Retinal pigment epithelial cell (primary cell): ENCODE measurements at regions not wholly inside any gene's neighbourhood (a gene's known extent, or its start where the extent isn't known, plus 50 kb on each side); places are given as distances from the start of the nearest gene placed in this dataset.

Source experiments
- DNase-seq: peaks from one replicate; pipeline ENCODE4 v3.0.0-alpha.2; 2010; ENCODE audit warnings: low read depth
- H3K4me3 ChIP-seq: 2 replicates; pipeline ENCODE4 v1.5.1; 2011; ENCODE audit warnings: mild to moderate bottlenecking, low read length, control low read depth, moderate library complexity
- TF ChIP-seq, protein P1 (sequence below): conservative IDR thresholded peaks from 2 replicates; pipeline ENCODE4 v1.5.1; 2011; ENCODE audit warnings: low read depth, low read length, control low read depth, inconsistent platforms

DNA sequence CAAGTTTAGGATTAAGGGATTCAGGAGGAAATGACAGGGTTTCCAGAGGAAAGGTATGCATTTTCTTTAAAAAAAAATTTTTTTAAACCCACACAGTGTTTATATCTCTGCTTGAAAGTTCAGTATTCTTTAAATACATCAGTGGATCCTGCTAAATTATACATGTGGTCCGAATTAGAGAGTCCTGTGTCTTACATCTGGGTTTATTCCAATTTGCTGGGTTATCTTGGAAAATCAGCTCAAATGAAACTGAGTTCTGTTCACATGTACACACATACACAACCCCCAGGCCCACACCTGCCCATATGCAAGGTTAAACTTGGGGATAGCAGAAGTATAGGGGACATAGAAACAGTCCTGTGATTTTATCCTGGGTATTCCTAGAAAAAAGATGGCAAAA is 493.7 kb downstream of the ZNF608 start:
- no peak for DNase-seq
- H3K4me3 ChIP-seq, result no peak overlapping the region
- TF ChIP-seq, protein P1, sequence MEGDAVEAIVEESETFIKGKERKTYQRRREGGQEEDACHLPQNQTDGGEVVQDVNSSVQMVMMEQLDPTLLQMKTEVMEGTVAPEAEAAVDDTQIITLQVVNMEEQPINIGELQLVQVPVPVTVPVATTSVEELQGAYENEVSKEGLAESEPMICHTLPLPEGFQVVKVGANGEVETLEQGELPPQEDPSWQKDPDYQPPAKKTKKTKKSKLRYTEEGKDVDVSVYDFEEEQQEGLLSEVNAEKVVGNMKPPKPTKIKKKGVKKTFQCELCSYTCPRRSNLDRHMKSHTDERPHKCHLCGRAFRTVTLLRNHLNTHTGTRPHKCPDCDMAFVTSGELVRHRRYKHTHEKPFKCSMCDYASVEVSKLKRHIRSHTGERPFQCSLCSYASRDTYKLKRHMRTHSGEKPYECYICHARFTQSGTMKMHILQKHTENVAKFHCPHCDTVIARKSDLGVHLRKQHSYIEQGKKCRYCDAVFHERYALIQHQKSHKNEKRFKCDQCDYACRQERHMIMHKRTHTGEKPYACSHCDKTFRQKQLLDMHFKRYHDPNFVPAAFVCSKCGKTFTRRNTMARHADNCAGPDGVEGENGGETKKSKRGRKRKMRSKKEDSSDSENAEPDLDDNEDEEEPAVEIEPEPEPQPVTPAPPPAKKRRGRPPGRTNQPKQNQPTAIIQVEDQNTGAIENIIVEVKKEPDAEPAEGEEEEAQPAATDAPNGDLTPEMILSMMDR, result no peak

DNA sequence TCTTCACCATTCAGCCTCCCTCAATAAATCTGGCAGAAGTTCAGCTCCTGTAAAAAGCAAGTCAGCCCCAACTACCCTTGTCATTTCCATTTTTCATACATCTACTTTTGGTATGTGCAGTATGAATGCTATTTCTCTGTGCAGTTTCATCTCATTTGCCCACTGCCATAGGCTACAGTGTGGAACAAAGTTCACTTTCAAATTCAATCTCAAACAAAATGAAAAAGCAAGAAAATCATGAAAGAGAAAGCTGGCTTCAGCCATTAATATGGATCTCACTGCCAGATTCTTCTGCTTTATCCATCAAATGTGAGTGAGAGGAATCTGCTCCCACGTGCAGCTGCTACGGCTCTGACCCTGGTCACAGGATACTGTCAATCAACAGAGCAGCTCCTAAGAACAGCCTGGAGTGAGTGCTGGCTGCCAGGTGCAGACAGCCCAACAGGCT is 494.2 kb downstream of the ZNF608 start:
- H3K4me3 ChIP-seq, result no peak overlapping the region
- no peak for DNase-seq
- TF ChIP-seq, protein P1, result no peak

DNA sequence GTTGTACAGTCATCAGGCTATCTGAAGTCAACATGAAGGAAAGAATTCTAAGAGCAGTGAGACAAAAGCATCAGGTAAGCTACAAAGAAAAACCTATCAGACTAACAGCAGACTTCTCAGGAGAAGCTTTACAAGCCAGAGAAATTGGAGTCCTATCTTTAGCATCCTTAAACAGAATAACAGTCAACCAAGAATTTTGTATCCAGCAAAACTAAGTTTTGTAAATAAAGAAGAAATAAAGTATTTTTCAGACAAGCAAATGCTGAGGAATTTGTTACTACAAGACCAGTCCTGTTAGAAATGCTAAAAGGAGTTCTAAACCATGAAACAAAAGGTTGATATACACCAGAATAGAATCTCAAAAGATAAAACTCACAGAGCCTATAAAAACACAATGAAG is 501.2 kb downstream of the ZNF608 start:
- no peak for DNase-seq
- no peak overlapping the region for H3K4me3 ChIP-seq

DNA sequence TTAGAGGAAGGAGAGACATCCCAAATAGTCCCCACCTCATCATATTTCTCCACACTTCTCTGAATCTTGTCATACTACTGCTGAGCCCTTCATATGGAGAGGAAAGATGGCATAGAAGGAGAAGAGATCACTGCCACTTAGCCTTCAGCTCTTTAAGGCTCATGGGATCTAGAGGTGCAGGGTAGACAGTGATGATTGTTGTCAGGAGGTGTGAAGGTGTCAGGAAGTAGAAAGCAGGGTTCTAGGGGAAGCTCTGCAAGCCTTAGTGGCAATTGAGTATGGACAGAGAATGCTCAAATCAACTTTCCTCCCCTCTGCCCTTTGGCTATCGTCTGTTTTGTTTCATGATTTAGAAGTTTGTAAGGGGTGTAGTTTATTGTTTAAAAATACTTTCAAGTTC is 505.7 kb downstream of the ZNF608 start:
- DNase-seq, result no peak
- no peak overlapping the region for H3K4me3 ChIP-seq
- TF ChIP-seq, protein P1, result no peak

More for the DNA sequence above, 501.2 kb downstream of the ZNF608 start:
- TF ChIP-seq, protein P1, result no peak

DNA sequence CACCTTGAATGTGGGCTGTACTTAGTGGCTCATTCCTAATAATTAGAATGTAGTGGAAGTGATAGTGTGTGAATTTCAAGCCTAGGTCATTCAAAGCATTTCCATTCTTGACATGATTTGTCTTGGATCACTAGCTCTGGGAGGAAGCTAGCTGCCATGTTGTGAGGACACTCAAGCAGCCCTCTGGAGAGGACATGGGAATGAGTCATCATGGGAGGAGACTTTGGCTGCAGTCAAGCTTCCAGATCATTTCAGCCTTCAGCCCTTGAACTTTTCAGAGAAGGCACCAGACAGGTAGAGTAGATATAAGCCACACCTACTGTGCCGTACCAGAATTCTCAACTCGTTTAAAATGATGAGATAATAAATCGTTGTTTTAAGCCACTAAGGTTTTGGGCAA is 506.9 kb downstream of the ZNF608 start:
- H3K4me3 ChIP-seq, result no peak overlapping the region
- TF ChIP-seq, protein P1, result no peak
- no peak for DNase-seq

DNA sequence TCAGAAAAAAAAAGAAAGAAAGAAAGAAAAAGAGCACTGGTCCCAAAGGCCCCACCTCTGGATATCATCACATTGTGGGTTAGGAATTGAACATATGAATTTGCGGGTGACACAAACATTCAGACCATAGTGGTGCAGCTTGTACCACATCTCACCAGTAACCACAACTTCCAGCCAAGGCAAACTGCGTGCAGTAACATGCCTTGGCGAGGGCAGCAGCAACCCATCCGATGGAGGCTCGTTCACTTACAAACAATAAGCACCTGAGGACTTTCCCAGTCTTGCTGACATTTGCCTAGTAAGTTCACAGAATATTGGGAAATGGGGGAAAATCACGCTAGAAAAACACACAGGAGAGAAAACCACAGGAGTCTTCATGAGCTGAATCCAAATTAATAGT is 508.1 kb downstream of the ZNF608 start:
- TF ChIP-seq, protein P1, result no peak
- H3K4me3 ChIP-seq, result no peak overlapping the region
- DNase-seq, result no peak

DNA sequence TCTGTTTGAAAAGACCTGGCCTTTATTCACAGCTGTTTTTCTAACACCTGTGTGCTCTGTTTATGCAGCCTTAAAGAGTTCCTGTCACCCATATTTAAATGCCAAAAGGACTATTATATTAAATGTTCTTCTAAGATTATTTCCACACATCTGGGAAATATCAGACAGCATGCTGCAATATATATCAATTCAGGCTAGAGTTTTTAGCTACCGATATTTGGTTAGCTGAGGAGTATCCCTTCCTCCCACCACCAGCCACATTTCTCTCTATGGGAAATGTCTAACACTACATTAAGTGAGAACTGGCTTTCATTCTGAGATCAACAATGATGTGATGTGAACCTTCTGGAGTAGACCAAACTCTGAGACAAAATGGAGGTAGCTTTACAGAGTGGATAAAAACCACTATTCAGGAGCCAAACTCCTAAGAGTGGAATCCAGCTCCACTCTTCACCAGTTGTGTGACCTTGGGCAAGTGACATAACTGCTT is 509.2 kb downstream of the ZNF608 start:
- no peak for DNase-seq
- TF ChIP-seq, protein P1, result no peak
- H3K4me3 ChIP-seq, result no peak overlapping the region
